GM19463 (cell line): ENCODE measurements at regions not wholly inside any gene's neighbourhood (a gene's known extent, or its start where the extent isn't known, plus 50 kb on each side); places are given as distances from the start of the nearest gene placed in this dataset.

ENCODE experiments used
- ATAC-seq: cut with Tn5 transposase; IDR thresholded peaks from one replicate; pipeline ENCODE4 v1.9.1; 2021; ENCODE audit warnings: mild to moderate bottlenecking, moderate library complexity; ENCODE audit not compliant: unreplicated experiment

GRCh38 chr13:68369739-68370138, 1139.6 kb upstream of the PCDH9 start:
- ATAC-seq, result no peak

- no peak for ATAC-seq
Measured at GRCh38 chr13:68368922-68369321, 1138.8 kb upstream of the PCDH9 start.

- ATAC-seq, result no peak
Measured at GRCh38 chr13:68359105-68359504, 1129.0 kb upstream of the PCDH9 start.

- no peak for ATAC-seq
Measured at GRCh38 chr13:68358294-68358705, 1128.2 kb upstream of the PCDH9 start.

DNA sequence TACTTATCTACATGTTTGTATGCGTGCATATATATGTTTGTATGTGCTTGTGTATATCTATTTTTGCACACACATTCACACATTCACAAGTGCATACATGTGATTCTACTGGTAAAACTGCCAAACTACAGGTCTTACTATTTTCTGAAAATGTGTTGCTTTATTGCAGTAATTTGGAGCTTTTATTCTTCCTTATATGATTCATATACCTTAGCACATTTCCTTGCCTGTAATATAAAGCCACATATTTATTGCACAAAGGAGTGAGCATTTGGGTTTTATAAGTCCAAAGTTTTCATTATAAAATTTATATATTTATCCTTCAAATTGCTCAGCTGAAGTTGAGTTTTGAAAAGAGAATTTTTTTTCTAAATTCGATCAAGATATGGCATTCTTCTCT, 1120.4 kb upstream of the PCDH9 start:
- ATAC-seq, result no peak

GRCh38 chr13:68347220-68347619, 1117.1 kb upstream of the PCDH9 start:
- no peak for ATAC-seq

DNA sequence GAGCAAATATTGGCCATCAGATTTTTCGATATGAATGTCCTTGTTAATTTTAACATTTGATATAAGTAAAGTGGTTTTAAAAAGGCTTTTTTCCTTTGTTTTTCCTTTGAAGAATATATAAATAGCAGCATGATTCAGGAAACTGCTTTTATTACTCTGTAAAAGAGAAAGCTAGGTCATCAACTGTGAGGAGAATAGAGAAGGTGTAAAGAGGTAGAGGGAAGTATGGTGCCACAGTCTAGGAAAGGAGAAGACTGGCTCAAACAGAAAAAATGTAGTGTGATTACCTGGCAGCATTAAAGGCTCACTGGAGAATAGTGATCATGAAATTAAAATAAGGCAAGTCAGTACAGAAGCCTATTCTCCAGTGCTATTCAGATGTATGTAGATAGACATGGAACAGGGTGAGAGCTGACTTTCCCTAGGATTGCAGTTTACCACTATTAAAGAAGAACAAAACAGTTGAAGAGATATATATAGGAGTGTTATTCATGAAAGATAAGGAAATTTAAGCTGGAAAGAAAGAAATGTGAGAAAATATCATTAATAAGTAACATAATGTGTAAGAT, 1115.9 kb upstream of the PCDH9 start:
- ATAC-seq, result no peak

GRCh38 chr13:68323124-68323523, 1093.0 kb upstream of the PCDH9 start:
- no peak for ATAC-seq

GRCh38 chr13:68319384-68319783, 1089.2 kb upstream of the PCDH9 start:
- ATAC-seq, result no peak

DNA sequence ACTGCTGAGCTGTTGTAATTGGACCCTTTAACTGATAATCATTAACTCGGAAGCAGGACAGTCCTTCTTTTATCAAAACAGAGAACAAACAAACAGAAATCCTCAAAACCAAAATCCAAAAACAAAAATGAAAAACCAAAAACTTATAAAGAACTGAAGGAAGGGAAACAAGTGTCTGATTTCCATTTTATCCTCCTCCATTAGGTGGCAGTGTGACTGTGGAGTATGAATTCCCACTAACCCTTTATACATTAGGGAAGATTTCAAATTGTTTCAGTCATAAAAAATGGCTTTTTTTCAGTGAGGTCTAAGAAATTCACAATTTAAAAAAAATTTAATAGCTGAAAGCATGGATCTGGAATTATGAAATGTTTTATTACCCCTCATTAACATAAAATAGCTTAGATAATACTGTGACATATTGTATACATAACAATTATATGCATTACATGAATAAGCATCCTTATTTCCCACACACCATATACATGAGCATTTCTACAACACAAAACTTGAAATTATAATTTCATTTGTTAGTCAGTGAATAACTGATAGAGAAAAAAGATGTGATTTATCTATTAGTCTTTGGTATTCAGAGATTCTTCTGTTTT, 1074.3 kb upstream of the PCDH9 start:
- peak; percentile 80 for ATAC-seq

- no peak for ATAC-seq
Measured at GRCh38 chr13:68293631-68294030, 1063.5 kb upstream of the PCDH9 start.

- ATAC-seq, result no peak
Measured at GRCh38 chr13:68292601-68293000, 1062.5 kb upstream of the PCDH9 start.

DNA sequence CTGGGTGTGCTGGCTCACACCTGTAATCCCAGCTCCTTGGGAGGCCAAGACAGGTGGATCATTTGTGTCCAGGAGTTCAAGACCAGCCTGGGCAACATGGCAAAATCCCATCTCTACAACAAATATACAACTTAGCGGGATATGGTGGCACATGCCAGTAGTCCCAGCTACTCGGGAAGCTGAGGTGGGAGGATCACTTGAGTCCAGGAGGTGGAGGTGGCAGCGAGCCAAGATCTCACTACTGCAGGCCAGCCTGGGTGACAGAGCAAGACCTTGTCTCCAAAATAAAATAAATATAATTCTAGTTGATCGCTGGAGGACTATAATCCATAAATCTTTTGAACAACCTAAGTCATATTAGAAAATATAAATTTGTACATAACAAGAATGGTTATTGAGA, 1061.5 kb upstream of the PCDH9 start:
- ATAC-seq, result no peak

- no peak for ATAC-seq
Measured at GRCh38 chr13:68275758-68276157, 1045.6 kb upstream of the PCDH9 start.

GRCh38 chr13:68272652-68273051, 1042.5 kb upstream of the PCDH9 start:
- ATAC-seq, result no peak

GRCh38 chr13:68264692-68265091, 1034.6 kb upstream of the PCDH9 start:
- ATAC-seq, result no peak

DNA sequence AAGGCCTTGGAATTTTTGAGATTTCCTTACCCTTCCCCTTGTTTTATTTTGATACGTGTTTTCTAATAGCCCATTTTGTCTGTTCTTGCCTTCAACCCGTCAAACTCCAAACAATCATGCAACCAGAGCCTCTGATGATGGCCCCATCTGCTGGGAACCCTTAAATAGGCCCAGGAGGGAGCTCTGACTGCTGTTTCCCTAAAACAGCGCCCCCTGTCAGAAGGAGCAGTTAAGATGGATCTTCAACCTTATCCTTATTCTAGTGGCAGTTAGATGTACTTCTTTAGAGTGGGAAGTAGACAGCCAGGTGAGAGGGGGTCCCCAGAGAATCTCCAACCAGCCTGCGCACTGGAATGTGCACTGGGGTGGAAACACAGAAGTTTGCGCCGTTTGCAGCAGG, 1031.0 kb upstream of the PCDH9 start:
- ATAC-seq, result no peak

- no peak for ATAC-seq
Measured at GRCh38 chr13:68257111-68257842, 1027.1 kb upstream of the PCDH9 start.

DNA sequence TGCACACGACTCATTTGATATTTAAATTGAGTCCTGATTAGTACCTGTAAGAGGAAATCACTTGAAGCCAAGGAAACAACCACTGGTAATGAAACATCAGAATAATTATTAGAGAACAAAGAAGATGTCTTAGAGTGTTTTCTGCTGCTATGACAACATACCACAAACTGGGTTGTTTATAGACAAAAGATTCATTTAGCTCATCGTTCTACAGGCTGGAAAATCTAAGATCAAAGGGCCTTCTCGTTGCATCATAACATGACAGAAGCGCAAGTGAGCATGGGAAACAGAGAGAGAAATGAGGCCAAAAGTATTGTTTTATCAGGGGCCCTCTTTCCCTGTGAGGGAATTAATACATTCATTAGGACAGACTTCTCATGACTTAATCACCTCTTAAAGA, 1024.0 kb upstream of the PCDH9 start:
- ATAC-seq, result no peak

GRCh38 chr13:68234274-68234673, 1004.1 kb upstream of the PCDH9 start:
- ATAC-seq, result no peak

DNA sequence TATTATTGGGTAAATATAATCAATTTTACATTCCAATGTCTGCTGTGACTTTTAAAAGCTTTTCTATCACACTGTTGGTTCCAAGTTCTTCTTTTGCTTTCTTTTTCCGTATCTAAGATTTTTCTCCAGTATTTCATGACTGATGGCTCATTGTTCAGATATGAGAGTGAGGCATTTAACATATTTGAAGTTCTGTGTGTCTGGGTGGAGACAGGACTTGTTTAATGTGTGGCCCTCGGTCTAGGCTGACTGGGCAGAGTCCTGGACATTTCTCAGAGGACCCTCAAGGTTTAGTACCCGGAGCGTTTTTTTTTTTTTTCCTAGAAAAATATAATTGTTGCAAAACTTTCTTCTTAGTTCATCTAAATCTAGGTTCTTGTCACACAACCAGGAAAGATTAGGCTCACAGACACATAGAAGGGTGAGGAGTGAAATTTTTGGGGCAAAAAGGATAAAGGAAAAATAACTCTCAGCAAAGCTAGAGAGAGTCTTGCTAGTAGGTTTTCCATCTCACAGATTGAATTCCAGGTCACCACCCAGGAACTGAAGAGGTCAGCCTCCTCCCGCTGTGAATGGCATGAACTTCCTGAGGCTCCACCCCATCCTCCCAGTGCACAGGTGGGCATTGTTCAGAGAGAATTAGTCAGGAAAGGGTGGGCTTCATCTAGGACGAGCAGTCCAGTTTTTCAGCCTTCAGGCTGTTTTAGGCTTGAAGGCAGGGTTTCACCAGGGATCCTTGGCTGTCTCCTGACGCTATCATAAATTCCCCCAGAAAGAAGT, 1002.4 kb upstream of the PCDH9 start:
- no peak for ATAC-seq
